Transverse colon (tissue), 4 donors: ENCODE measurements at regions not wholly inside any gene's neighbourhood (a gene's known extent, or its start where the extent isn't known, plus 50 kb on each side); places are given as distances from the start of the nearest gene placed in this dataset.
A peak's percentile ranks its signal among the peaks of the same experiment; 100 is the strongest.

ENCODE experiments used
- DNase-seq: peaks from one replicate; pipeline ENCODE4 v3.0.0-alpha.2; 2019
- H3K27ac ChIP-seq, 4 donors: fragments of 200-600 bp; sonication (generic); 2 replicates each; pipeline ENCODE4 v1.5.1; 2016 to 2018; ENCODE audit warnings: inconsistent platforms in 4 of 4
- H3K27me3 ChIP-seq: fragments of 200-600 bp; sonication (generic); 2 replicates; pipeline ENCODE4 v1.5.1; 2017; ENCODE audit warnings: inconsistent platforms
- H3K36me3 ChIP-seq, 4 donors: fragments of 200-600 bp; sonication (generic); 2 replicates each; pipeline ENCODE4 v1.5.1; 2017 to 2019; ENCODE audit warnings: inconsistent platforms in 4 of 4
- H3K4me1 ChIP-seq, 4 donors: fragments of 200-600 bp; sonication (generic); 2 replicates each; pipeline ENCODE4 v1.5.1; 2017 to 2020; ENCODE audit warnings: inconsistent platforms in 4 of 4
- H3K4me3 ChIP-seq, 4 donors: fragments of 200-600 bp; sonication (generic); 1 replicate in 1 of 4; 2 replicates in 3 of 4; pipeline versions ENCODE4 v1.5.1 to v1.6.1; 2017 to 2019; ENCODE audit warnings: inconsistent platforms in 4 of 4
- H3K9me3 ChIP-seq, 2 donors: fragments of 200-600 bp; sonication (generic); 2 replicates each; pipeline ENCODE4 v1.5.1; 2017 to 2019; ENCODE audit warnings: inconsistent platforms in 2 of 2
- CTCF ChIP-seq, 5 experiments: fragments of 200-600 bp in 3 of 5; fragments of 450-650 bp in 2 of 5; sonication (generic) in 3 of 5; IDR thresholded peaks; 1 replicate in 2 of 5; 2 replicates in 3 of 5; pipeline ENCODE4 v1.5.1; 2016 to 2017; ENCODE audit warnings: antibody characterized with exemption in 5 of 5, inconsistent platforms in 3 of 5, mild to moderate bottlenecking in 2 of 5, moderate library complexity in 1 of 5
- EP300 ChIP-seq: sonication (generic); formaldehyde crosslinking; IDR thresholded peaks from one replicate; pipeline ENCODE4 v1.6.1; 2017; ENCODE audit warnings: antibody characterized with exemption, low read depth
- POLR2A ChIP-seq: fragments of 450-650 bp; IDR thresholded peaks from one replicate; pipeline ENCODE4 v1.6.1; 2016; ENCODE audit warnings: antibody characterized with exemption, mild to moderate bottlenecking, moderate library complexity
- POLR2AphosphoS5 ChIP-seq, 3 donors: sonication (generic); formaldehyde crosslinking; IDR thresholded peaks; one replicate each; pipeline ENCODE4 v1.6.1; 2016; ENCODE audit warnings: antibody characterized with exemption in 3 of 3
- WGBS, 2 donors: methylation state at CpG; one replicate each; pipeline ENCODE4 v1.1.5; 2018; ENCODE audit warnings: low coverage in 1 of 2; 5-methylcytosine and 5-hydroxymethylcytosine counted together
- in situ Hi-C, 4 donors: fragments of 200-750 bp; cut with MboI; loops; one replicate each; pipeline versions ENCODE4 v1.15.0 to v1.15.1; 2017; ENCODE audit warnings: low sequenced_read_pairs in 3 of 4, low pct_ligation_motif_present in 1 of 4, low pct_unique_long_range_greater_than_20kb in 1 of 4
- intact Hi-C: fragments of 100-400 bp; cut with DNase I; formaldehyde crosslinking; loops from one replicate; pipeline ENCODE4 v1.15.1; 2023; ENCODE audit warnings: low total_unique reads

GRCh38 chrX:455673-456072, 69.0 kb upstream of the PPP2R3B start:
- no peaks in the 10 kb centered on the region for H3K4me1 ChIP-seq
- DNase-seq = no peak
- 40 to 55% methylated on average over 2 to 9 of the region's 9 CpGs for WGBS, 2 donors
- no peaks in the 10 kb centered on the region for H3K27me3 ChIP-seq
- H3K27ac ChIP-seq = no peak overlapping the region
- H3K36me3 ChIP-seq = no peaks in the 10 kb centered on the region
- intact Hi-C loops = no loop called here
- H3K4me3 ChIP-seq = no peak overlapping the region
- H3K9me3 ChIP-seq = peaks cover 0 to 4% of the 10 kb centered on the region in 2 donors
- no peak for TF ChIP-seq POLR2AphosphoS5 (IDR thresholded peaks at IDR 0.05)
- TF ChIP-seq POLR2A = no peak
- no peak for TF ChIP-seq CTCF (IDR thresholded peaks at IDR 0.05)
- no peak for TF ChIP-seq EP300
- in situ Hi-C loops = no loop called here

- H3K4me1 ChIP-seq = no peaks in the 10 kb centered on the region
- no peak for DNase-seq
- peaks cover 0 to 4% of the 10 kb centered on the region in 2 donors for H3K9me3 ChIP-seq
- H3K36me3 ChIP-seq = no peaks in the 10 kb centered on the region
- TF ChIP-seq POLR2AphosphoS5 (IDR thresholded peaks at IDR 0.05) = no peak
- TF ChIP-seq POLR2A = no peak
- TF ChIP-seq CTCF (IDR thresholded peaks at IDR 0.05) = no peak
- TF ChIP-seq EP300 = no peak
- no peak overlapping the region for H3K27ac ChIP-seq
- in situ Hi-C loops (no loop called here), intact Hi-C loops (no loop called here)
- H3K4me3 ChIP-seq = no peak overlapping the region
- no peaks in the 10 kb centered on the region for H3K27me3 ChIP-seq
Observed at GRCh38 chrX:456146-456545, 69.4 kb upstream of the PPP2R3B start.

GRCh38 chrX:456551-457291, 70.0 kb upstream of the PPP2R3B start:
- DNase-seq = no peak
- Histone ChIP-seq H3K4me3 (no peak overlapping the region), H3K27ac (no peak overlapping the region), H3K27me3 (no peaks in the 10 kb centered on the region), H3K9me3 (peaks cover 0 to 4% of the 10 kb centered on the region in 2 donors), H3K36me3 (no peaks in the 10 kb centered on the region), H3K4me1 (no peaks in the 10 kb centered on the region)
- no peak for TF ChIP-seq POLR2A
- TF ChIP-seq POLR2AphosphoS5 (IDR thresholded peaks at IDR 0.05) = peak in 1 of 3 donors; percentile 63
- in situ Hi-C loops = no loop called here
- WGBS, 2 donors = 59 to 91% methylated on average over 3 to 5 of the region's 5 CpGs
- intact Hi-C loops = no loop called here

- no peak for DNase-seq
- Histone ChIP-seq H3K27me3 (no peaks in the 10 kb centered on the region), H3K36me3 (no peaks in the 10 kb centered on the region), H3K27ac (no peak overlapping the region), H3K4me1 (no peaks in the 10 kb centered on the region), H3K4me3 (no peak overlapping the region), H3K9me3 (peaks cover 0 to 4% of the 10 kb centered on the region in 2 donors)
- intact Hi-C loops = no loop called here
- no peak for TF ChIP-seq POLR2A
- TF ChIP-seq POLR2AphosphoS5 (IDR thresholded peaks at IDR 0.05) = peak in 1 of 3 donors; percentile 42
- in situ Hi-C loops = no loop called here
- 67 to 79% methylated on average over 2 of the region's 2 CpGs for WGBS, 2 donors
Observed at GRCh38 chrX:457292-457679, 70.6 kb upstream of the PPP2R3B start.

- no peaks in the 10 kb centered on the region for H3K27me3 ChIP-seq
- in situ Hi-C loops (no loop called here), intact Hi-C loops (no loop called here)
- TF ChIP-seq EP300 (no peak), POLR2A (no peak), CTCF (IDR thresholded peaks at IDR 0.05) (no peak)
- no peaks in the 10 kb centered on the region for H3K4me1 ChIP-seq
- H3K9me3 ChIP-seq = peaks cover 0 to 4% of the 10 kb centered on the region in 2 donors
- no peak for DNase-seq
- 79 to 85% methylated on average over 7 to 20 of the region's 20 CpGs for WGBS, 2 donors
- no peaks in the 10 kb centered on the region for H3K36me3 ChIP-seq
- no peak overlapping the region for H3K27ac ChIP-seq
- no peak overlapping the region for H3K4me3 ChIP-seq
Observed at GRCh38 chrX:458631-459061, 71.9 kb upstream of the PPP2R3B start.
